ENCODE measurements at regions not wholly inside any gene's neighbourhood (a gene's known extent, or its start where the extent isn't known, plus 50 kb on each side); places are given as distances from the start of the nearest gene placed in this dataset.
"Not testable (repeated sequence)": the region's sequence is repeated elsewhere in the genome, so short reads cannot be mapped to it uniquely, and the experiment has no call there.

DNA sequence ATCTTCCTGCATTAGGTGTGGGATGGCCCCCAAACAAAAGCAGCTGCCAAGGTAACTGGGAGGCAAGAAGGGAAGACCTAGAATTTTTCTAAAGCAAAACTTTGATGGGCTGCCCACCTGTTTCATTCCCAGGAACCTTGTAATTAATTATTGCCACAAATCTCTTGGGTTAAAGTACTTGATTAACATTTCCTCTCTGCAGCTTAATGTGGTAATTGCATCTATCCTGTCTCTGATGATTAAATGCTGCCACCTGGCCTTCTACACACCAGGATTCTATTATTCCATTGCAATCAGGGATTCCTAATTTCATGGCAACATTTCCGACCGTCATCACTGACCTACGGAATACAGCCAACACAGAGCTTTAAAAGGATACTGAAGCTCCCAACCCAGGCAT, 68.3 kb upstream of the RC3H1 start:
- H3K27me3 ChIP-seq: no peaks in the 10 kb centered on the region

DNA sequence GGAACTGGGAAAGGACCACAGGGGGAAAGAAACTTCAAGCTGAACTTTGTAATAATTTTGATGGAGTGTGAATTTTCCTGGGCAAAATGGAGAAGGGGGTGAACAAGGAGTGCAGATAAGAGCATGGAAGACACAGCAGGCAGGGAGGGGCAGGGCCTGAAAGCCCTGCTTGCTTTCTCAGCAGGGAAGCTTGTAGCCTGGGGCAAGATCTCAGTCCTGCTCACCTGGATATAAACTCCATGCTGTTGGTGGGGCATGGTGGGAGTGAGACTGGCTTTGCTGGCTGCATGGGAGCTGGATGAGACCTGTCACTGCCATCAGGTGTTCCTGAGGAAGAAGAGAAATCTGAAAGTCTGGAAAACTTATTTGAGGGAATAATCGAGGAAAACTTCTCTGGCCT, 58.7 kb upstream of the RC3H1 start:
- Histone ChIP-seq H3K4me3 (no peak overlapping the region), H3K27ac (no peak overlapping the region), H3K27me3 (no peaks in the 10 kb centered on the region), H3K36me3 (no peaks in the 10 kb centered on the region), H3K4me1 (no peaks in the 10 kb centered on the region), H3K9me3 (peaks cover 0 to 3% of the 10 kb centered on the region in 2 donors)
- WGBS, 2 donors (ENCODE audit: low coverage in 1 of 2): 71 to 80% methylated on average over 1 of the region's 1 CpG
- intact Hi-C loops (cut with DNase I; ENCODE audit: low total_unique reads): no loop called here
- TF ChIP-seq POLR2A (IDR thresholded peaks at IDR 0.05) (no peak), POLR2AphosphoS5 (IDR thresholded peaks at IDR 0.05) (no peak), EP300 (IDR thresholded peaks at IDR 0.05; ENCODE audit: low read depth) (no peak)
- TF ChIP-seq, protein P1, sequence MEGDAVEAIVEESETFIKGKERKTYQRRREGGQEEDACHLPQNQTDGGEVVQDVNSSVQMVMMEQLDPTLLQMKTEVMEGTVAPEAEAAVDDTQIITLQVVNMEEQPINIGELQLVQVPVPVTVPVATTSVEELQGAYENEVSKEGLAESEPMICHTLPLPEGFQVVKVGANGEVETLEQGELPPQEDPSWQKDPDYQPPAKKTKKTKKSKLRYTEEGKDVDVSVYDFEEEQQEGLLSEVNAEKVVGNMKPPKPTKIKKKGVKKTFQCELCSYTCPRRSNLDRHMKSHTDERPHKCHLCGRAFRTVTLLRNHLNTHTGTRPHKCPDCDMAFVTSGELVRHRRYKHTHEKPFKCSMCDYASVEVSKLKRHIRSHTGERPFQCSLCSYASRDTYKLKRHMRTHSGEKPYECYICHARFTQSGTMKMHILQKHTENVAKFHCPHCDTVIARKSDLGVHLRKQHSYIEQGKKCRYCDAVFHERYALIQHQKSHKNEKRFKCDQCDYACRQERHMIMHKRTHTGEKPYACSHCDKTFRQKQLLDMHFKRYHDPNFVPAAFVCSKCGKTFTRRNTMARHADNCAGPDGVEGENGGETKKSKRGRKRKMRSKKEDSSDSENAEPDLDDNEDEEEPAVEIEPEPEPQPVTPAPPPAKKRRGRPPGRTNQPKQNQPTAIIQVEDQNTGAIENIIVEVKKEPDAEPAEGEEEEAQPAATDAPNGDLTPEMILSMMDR (IDR thresholded peaks at IDR 0.05): no peak
- no peak for DNase-seq
- in situ Hi-C loops (cut with MboI; ENCODE audit: low pct_ligation_motif_present in 1 of 4, low pct_unique_long_range_greater_than_20kb in 1 of 4, low sequenced_read_pairs in 3 of 4): no loop called here

More for the DNA sequence above, 68.3 kb upstream of the RC3H1 start:
- no peak for DNase-seq
- Histone ChIP-seq H3K36me3 (no peaks in the 10 kb centered on the region), H3K27ac (no peak overlapping the region), H3K9me3 (peaks cover 0 to under 1% of the 10 kb centered on the region in 2 donors), H3K4me1 (no peaks in the 10 kb centered on the region), H3K4me3 (no peak overlapping the region)
- in situ Hi-C loops (cut with MboI; ENCODE audit: low pct_ligation_motif_present in 1 of 4, low pct_unique_long_range_greater_than_20kb in 1 of 4, low sequenced_read_pairs in 3 of 4): no loop called here
- TF ChIP-seq POLR2A (IDR thresholded peaks at IDR 0.05) (no peak), POLR2AphosphoS5 (IDR thresholded peaks at IDR 0.05) (no peak), EP300 (IDR thresholded peaks at IDR 0.05; ENCODE audit: low read depth) (no peak)
- TF ChIP-seq, protein P1 (IDR thresholded peaks at IDR 0.05): no peak
- 86 to 93% methylated on average over 3 of the region's 3 CpGs for WGBS, 2 donors (ENCODE audit: low coverage in 1 of 2)
- intact Hi-C loops (cut with DNase I; ENCODE audit: low total_unique reads): no loop called here

DNA sequence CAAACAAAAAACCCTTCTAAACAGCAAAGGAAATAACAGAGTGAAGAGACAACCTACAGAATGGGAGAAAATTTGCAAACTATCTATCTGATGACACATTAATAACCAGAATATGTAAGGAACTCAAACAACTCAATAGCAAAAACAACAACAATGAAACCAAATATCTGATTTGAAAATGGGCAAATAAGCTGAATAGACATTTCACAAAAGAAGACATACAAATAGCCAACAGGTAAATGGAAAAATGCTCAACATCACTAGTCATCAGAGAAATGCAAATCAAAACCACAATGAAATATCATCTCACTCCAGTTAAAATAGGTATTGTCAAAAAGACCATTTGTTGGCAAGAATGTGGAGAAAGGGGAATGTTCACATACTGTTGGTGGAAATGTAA, 57.6 kb upstream of the RC3H1 start:
- TF ChIP-seq POLR2AphosphoS5 (IDR thresholded peaks at IDR 0.05): no peak
- TF ChIP-seq, protein P1 (IDR thresholded peaks at IDR 0.05): no peak
- TF ChIP-seq EP300 (IDR thresholded peaks at IDR 0.05; ENCODE audit: low read depth): no peak
- TF ChIP-seq POLR2A (IDR thresholded peaks at IDR 0.05): no peak

DNA sequence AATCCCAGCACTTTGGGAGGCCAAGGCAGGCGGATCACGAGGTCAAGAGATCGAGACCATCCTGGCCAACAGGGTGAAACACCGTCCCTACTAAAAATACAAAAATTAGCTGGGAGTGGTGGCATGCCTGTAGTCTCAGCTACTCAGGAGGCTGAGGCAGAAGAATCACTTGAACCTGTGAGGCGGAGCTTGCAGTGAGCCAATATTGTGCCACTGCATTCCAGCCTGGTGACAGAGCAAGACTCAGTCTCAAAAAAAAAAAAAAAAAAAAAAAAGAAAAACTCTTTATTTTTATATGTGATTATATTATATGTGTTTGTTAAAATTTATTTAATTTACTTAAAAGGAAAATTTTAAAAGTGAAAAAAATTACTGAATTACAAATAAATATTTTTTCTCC, 56.8 kb upstream of the RC3H1 start:
- H3K4me3 ChIP-seq; in situ Hi-C loops (cut with MboI; ENCODE audit: low pct_ligation_motif_present in 1 of 4, low pct_unique_long_range_greater_than_20kb in 1 of 4, low sequenced_read_pairs in 3 of 4); H3K4me1 ChIP-seq; H3K27me3 ChIP-seq; intact Hi-C loops (cut with DNase I; ENCODE audit: low total_unique reads); DNase-seq; H3K27ac ChIP-seq; H3K9me3 ChIP-seq; H3K36me3 ChIP-seq: not testable (repeated sequence)
- WGBS, 2 donors (ENCODE audit: low coverage in 1 of 2): 85 to 91% methylated on average over 5 of the region's 5 CpGs

More for the DNA sequence above, 57.6 kb upstream of the RC3H1 start:
- DNase-seq: no peak
- Histone ChIP-seq H3K36me3 (no peaks in the 10 kb centered on the region), H3K4me3 (no peak overlapping the region), H3K9me3 (no peaks in the 10 kb centered on the region), H3K4me1 (peaks cover 0 to under 1% (median 0%) of the 10 kb centered on the region in 4 donors), H3K27me3 (no peaks in the 10 kb centered on the region), H3K27ac (no peak overlapping the region)
- in situ Hi-C loops (cut with MboI; ENCODE audit: low pct_ligation_motif_present in 1 of 4, low pct_unique_long_range_greater_than_20kb in 1 of 4, low sequenced_read_pairs in 3 of 4) (no loop called here), intact Hi-C loops (cut with DNase I; ENCODE audit: low total_unique reads) (no loop called here)

DNA sequence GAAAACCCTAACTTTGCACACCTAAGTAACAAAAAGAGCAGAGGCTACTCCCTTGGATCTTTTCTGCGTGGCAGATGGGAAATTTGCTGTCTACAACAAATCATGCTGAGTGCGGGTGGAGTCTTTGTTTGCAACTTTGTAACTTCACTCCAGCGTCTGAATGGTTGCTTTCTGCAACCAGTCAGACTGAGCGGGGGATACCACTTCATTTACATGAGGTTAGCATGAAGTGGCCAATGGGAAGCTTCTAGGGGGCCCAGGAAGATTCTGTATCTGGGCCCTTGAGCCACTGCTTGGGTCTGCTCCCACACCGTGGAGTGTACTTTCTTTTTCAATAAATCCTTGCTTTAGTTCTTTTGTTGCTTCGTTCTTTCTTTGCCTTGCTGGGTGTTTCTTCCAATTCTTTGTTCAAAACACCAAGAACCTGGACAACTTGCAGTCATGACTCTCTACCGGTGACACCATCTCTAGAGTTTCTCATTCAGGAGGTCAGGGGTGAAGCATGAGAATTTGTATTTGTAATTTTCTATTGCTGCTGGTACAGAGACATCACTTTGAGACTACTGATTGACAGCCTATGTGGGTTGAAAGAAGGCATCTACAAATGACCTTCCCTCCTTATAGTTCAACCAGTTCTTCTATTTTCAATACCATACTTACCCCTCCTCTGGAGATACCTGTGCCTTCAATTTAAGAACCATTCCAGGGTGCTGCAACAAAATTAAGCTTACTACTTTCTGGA, 55.8 kb upstream of the RC3H1 start:
- in situ Hi-C loops (cut with MboI; ENCODE audit: low pct_ligation_motif_present in 1 of 4, low pct_unique_long_range_greater_than_20kb in 1 of 4, low sequenced_read_pairs in 3 of 4) (no loop called here), intact Hi-C loops (cut with DNase I; ENCODE audit: low total_unique reads) (no loop called here)
- 55 to 78% methylated on average over 3 to 7 of the region's 7 CpGs for WGBS, 2 donors (ENCODE audit: low coverage in 1 of 2)
- Histone ChIP-seq H3K9me3 (no peaks in the 10 kb centered on the region), H3K4me3 (no peak overlapping the region), H3K36me3 (no peaks in the 10 kb centered on the region), H3K4me1 (peaks cover 0 to 4% (median 0%) of the 10 kb centered on the region in 4 donors), H3K27me3 (no peaks in the 10 kb centered on the region), H3K27ac (no peak overlapping the region)
- no peak for DNase-seq
- TF ChIP-seq, protein P1 (IDR thresholded peaks at IDR 0.05): no peak
- TF ChIP-seq EP300 (IDR thresholded peaks at IDR 0.05; ENCODE audit: low read depth): no peak
- TF ChIP-seq POLR2A (IDR thresholded peaks at IDR 0.05): no peak
- TF ChIP-seq POLR2AphosphoS5 (IDR thresholded peaks at IDR 0.05): no peak

Measured in transverse colon (tissue), 4 donors.